Glutamatergic neuron (in vitro differentiated cells): ENCODE measurements at regions not wholly inside any gene's neighbourhood (a gene's known extent, or its start where the extent isn't known, plus 50 kb on each side); places are given as distances from the start of the nearest gene placed in this dataset.
A peak's percentile ranks its signal among the peaks of the same experiment; 100 is the strongest.

Experiments used
- DNase-seq: peaks from one replicate; pipeline ENCODE4 v3.0.0; 2022
- H3K27ac Mint-ChIP-seq: one replicate; pipeline ENCODE4 v1.8.0; 2020; ENCODE audit warnings: mild to moderate bottlenecking, mixed read lengths, inconsistent platforms; ENCODE audit not compliant: unreplicated experiment
- H3K27me3 Mint-ChIP-seq: one replicate; pipeline ENCODE4 v1.8.0; 2020; ENCODE audit warnings: mild to moderate bottlenecking, moderate library complexity, mixed read lengths, inconsistent platforms; ENCODE audit not compliant: unreplicated experiment
- H3K36me3 Mint-ChIP-seq: one replicate; pipeline ENCODE4 v1.8.0; 2020; ENCODE audit warnings: mild to moderate bottlenecking, mixed read lengths, inconsistent platforms; ENCODE audit not compliant: unreplicated experiment
- H3K4me1 Mint-ChIP-seq: one replicate; pipeline ENCODE4 v1.8.0; 2020; ENCODE audit warnings: mild to moderate bottlenecking, low read depth, mixed read lengths, inconsistent platforms; ENCODE audit not compliant: unreplicated experiment
- H3K4me3 Mint-ChIP-seq: one replicate; pipeline ENCODE4 v1.8.0; 2020; ENCODE audit warnings: mild to moderate bottlenecking, mixed read lengths, inconsistent platforms; ENCODE audit not compliant: unreplicated experiment
- H3K9me3 Mint-ChIP-seq: one replicate; pipeline ENCODE4 v1.8.0; 2020; ENCODE audit warnings: mild to moderate bottlenecking, moderate library complexity, mixed read lengths, inconsistent platforms; ENCODE audit not compliant: unreplicated experiment
- CTCF ChIP-seq: fragments of 200-600 bp; sonication (generic); IDR thresholded peaks from one replicate; pipeline ENCODE4 v1.5.0; 2021; ENCODE audit not compliant: partially characterized antibody, unreplicated experiment

GRCh38 chr3:21902956-21903355, 151.9 kb upstream of the ZNF385D start:
- TF ChIP-seq CTCF = no peak
- Mint-ChIP-seq H3K4me1 (peaks cover 3% of the 10 kb centered on the region), H3K27ac (no peak overlapping the region), H3K4me3 (no peak overlapping the region), H3K9me3 (peaks cover 2% of the 10 kb centered on the region), H3K27me3 (no peaks in the 10 kb centered on the region), H3K36me3 (no peaks in the 10 kb centered on the region)
- DNase-seq = no peak

- H3K4me3 Mint-ChIP-seq = no peak overlapping the region
- no peaks in the 10 kb centered on the region for H3K27me3 Mint-ChIP-seq
- no peak overlapping the region for H3K27ac Mint-ChIP-seq
- no peaks in the 10 kb centered on the region for H3K36me3 Mint-ChIP-seq
- H3K4me1 Mint-ChIP-seq = peaks cover 6% of the 10 kb centered on the region
- no peak for TF ChIP-seq CTCF
- H3K9me3 Mint-ChIP-seq = no peaks in the 10 kb centered on the region
- no peak for DNase-seq
These were observed 158.1 kb upstream of the ZNF385D start for GRCh38 chr3:21909096-21909495.

- no peaks in the 10 kb centered on the region for H3K36me3 Mint-ChIP-seq
- H3K27me3 Mint-ChIP-seq = no peaks in the 10 kb centered on the region
- H3K27ac Mint-ChIP-seq = no peak overlapping the region
- no peak overlapping the region for H3K4me3 Mint-ChIP-seq
- H3K4me1 Mint-ChIP-seq = peaks cover 9% of the 10 kb centered on the region
- no peak for TF ChIP-seq CTCF
- no peak for DNase-seq
- no peaks in the 10 kb centered on the region for H3K9me3 Mint-ChIP-seq
These were observed 161.7 kb upstream of the ZNF385D start for GRCh38 chr3:21912711-21913110.

DNA sequence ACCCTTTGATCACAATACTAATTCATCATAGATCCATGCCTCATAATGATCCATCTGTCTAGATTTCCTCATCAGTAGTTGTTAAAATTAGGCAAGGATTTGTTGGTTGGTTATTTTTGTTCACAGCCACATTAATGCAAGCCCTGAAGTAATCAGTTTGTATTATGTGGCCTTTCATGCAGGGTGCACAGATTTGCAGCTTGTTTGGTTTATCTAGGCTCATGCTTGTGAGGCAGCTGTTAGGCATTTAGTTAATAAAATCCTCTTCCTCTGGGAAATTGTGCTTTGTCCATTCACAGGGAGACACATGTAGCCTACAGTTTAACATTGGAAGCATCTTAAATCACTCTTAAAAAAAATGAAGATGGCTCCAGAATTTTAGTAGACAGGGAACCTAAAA, 162.8 kb upstream of the ZNF385D start:
- Mint-ChIP-seq H3K27me3 (no peaks in the 10 kb centered on the region), H3K36me3 (no peaks in the 10 kb centered on the region), H3K4me3 (no peak overlapping the region), H3K9me3 (no peaks in the 10 kb centered on the region), H3K27ac (peak overlapping the region; percentile 77), H3K4me1 (peaks cover 9% of the 10 kb centered on the region)
- TF ChIP-seq CTCF = no peak
- no peak for DNase-seq

DNA sequence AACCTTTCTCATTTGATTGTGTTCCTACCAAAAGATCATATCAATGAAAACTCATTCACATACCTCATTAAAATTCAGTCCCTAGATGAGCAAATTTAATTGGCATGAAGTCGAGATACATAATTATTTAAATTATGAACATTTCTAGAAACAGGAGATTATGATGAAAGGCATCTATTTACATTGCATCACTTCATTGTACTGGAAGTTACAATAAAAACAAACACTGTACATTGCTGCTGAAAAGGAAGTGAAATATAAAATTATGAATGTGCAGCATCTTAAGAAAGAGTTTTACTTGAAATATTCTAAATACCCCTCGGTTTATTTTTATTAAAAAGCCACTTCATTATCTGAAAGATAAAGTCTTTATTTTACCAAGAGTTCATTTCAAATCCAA, 163.4 kb upstream of the ZNF385D start:
- Mint-ChIP-seq H3K4me3 (no peak overlapping the region), H3K4me1 (peaks cover 9% of the 10 kb centered on the region), H3K27ac (no peak overlapping the region), H3K36me3 (no peaks in the 10 kb centered on the region), H3K27me3 (no peaks in the 10 kb centered on the region), H3K9me3 (no peaks in the 10 kb centered on the region)
- DNase-seq = no peak
- no peak for TF ChIP-seq CTCF
